RWPE2 (cell line): ENCODE measurements at regions not wholly inside any gene's neighbourhood (a gene's known extent, or its start where the extent isn't known, plus 50 kb on each side); places are given as distances from the start of the nearest gene placed in this dataset.
"Not testable (repeated sequence)": the region's sequence is repeated elsewhere in the genome, so short reads cannot be mapped to it uniquely, and the experiment has no call there.

Experiments used
- ATAC-seq: fragments of 200-7000 bp; cut with Tn5 transposase; 3 replicates; pipeline ENCODE4 v1.9.1; 2021; ENCODE audit warnings: low read depth
- DNase-seq: peaks from one replicate; pipeline ENCODE4 v3.0.0-alpha.2; 2020; ENCODE audit warnings: low spot score
- H3K27ac ChIP-seq: fragments of 450-650 bp; 2 replicates; pipeline ENCODE4 v1.5.1; 2017; ENCODE audit warnings: mild to moderate bottlenecking; ENCODE audit not compliant: poor library complexity, severe bottlenecking
- H3K27me3 ChIP-seq: fragments of 250-450 bp; sonication (Bioruptor Pico); 2 replicates; pipeline ENCODE4 v1.5.1; 2021; ENCODE audit warnings: mild to moderate bottlenecking, moderate library complexity; ENCODE audit not compliant: insufficient read depth, poor library complexity, severe bottlenecking
- H3K36me3 ChIP-seq: fragments of 250-450 bp; sonication (Bioruptor Pico); 2 replicates; pipeline ENCODE4 v1.5.1; 2020; ENCODE audit warnings: low read depth, mild to moderate bottlenecking, moderate library complexity
- H3K4me1 ChIP-seq: fragments of 250-450 bp; sonication (Bioruptor Pico); 2 replicates; pipeline ENCODE4 v1.5.1; 2021; ENCODE audit warnings: mild to moderate bottlenecking, moderate library complexity; ENCODE audit not compliant: insufficient read depth, poor library complexity, severe bottlenecking
- H3K4me3 ChIP-seq: fragments of 250-450 bp; sonication (Bioruptor Pico); 2 replicates; pipeline ENCODE4 v1.5.1; 2021; ENCODE audit warnings: mild to moderate bottlenecking, moderate library complexity; ENCODE audit not compliant: severe bottlenecking
- H3K9me3 ChIP-seq: fragments of 250-450 bp; sonication (Bioruptor Pico); 2 replicates; pipeline ENCODE4 v1.5.1; 2021; ENCODE audit warnings: mild to moderate bottlenecking, moderate library complexity; ENCODE audit not compliant: severe bottlenecking
- CTCF ChIP-seq: fragments of 450-650 bp; IDR thresholded peaks from one replicate; pipeline ENCODE4 v1.5.1; 2017; ENCODE audit warnings: mild to moderate bottlenecking, moderate library complexity; ENCODE audit not compliant: poor library complexity, severe bottlenecking

GRCh38 chr7:142438235-142438922 lies 180.5 kb upstream of the PRSS58 start:
- TF ChIP-seq CTCF, result peak; percentile 32
- Histone ChIP-seq H3K4me3 (no peak overlapping the region), H3K4me1 (peaks cover 9% of the 10 kb centered on the region), H3K36me3 (no peaks in the 10 kb centered on the region), H3K27ac (no peak overlapping the region), H3K27me3 (no peaks in the 10 kb centered on the region), H3K9me3 (no peaks in the 10 kb centered on the region)
- ATAC-seq (no peak), DNase-seq (no peak)

GRCh38 chr7:142437741-142438140 lies 179.9 kb upstream of the PRSS58 start:
- Histone ChIP-seq H3K4me3 (no peak overlapping the region), H3K9me3 (no peaks in the 10 kb centered on the region), H3K27me3 (no peaks in the 10 kb centered on the region), H3K36me3 (no peaks in the 10 kb centered on the region), H3K27ac (no peak overlapping the region), H3K4me1 (peaks cover 9% of the 10 kb centered on the region)
- no peak for ATAC-seq
- no peak for TF ChIP-seq CTCF
- no peak for DNase-seq

- H3K27me3 ChIP-seq, result no peaks in the 10 kb centered on the region
- TF ChIP-seq CTCF, result no peak
- peaks cover 9% of the 10 kb centered on the region for H3K4me1 ChIP-seq
- H3K9me3 ChIP-seq, result no peaks in the 10 kb centered on the region
- H3K36me3 ChIP-seq, result no peaks in the 10 kb centered on the region
- ATAC-seq, result no peak
- no peak overlapping the region for H3K27ac ChIP-seq
- H3K4me3 ChIP-seq, result no peak overlapping the region
- no peak for DNase-seq
These were observed 178.7 kb upstream of the PRSS58 start for GRCh38 chr7:142436601-142437000.

- not testable (repeated sequence) for H3K36me3 ChIP-seq, H3K4me1 ChIP-seq, H3K27me3 ChIP-seq, ATAC-seq, DNase-seq, H3K4me3 ChIP-seq, H3K27ac ChIP-seq, H3K9me3 ChIP-seq
These were observed 177.7 kb upstream of the PRSS58 start for GRCh38 chr7:142435606-142436005.

GRCh38 chr7:142434666-142435167 lies 176.9 kb upstream of the PRSS58 start:
- ATAC-seq (no peak), DNase-seq (no peak)
- Histone ChIP-seq H3K4me1 (no peaks in the 10 kb centered on the region), H3K9me3 (no peaks in the 10 kb centered on the region), H3K27me3 (no peaks in the 10 kb centered on the region), H3K36me3 (no peaks in the 10 kb centered on the region), H3K27ac (no peak overlapping the region), H3K4me3 (no peak overlapping the region)
- no peak for TF ChIP-seq CTCF

GRCh38 chr7:142434133-142434532 lies 176.3 kb upstream of the PRSS58 start:
- H3K4me3 ChIP-seq, H3K9me3 ChIP-seq: not testable (repeated sequence)

More at GRCh38 chr7:142434133-142434532, 176.3 kb upstream of the PRSS58 start:
- not testable (repeated sequence) for ATAC-seq, H3K27me3 ChIP-seq, H3K27ac ChIP-seq, DNase-seq, H3K4me1 ChIP-seq, H3K36me3 ChIP-seq
